Gastroesophageal sphincter (tissue), 3 donors: ENCODE measurements at regions not wholly inside any gene's neighbourhood (a gene's known extent, or its start where the extent isn't known, plus 50 kb on each side); places are given as distances from the start of the nearest gene placed in this dataset.

ENCODE experiments used
- CTCF ChIP-seq, 4 experiments: fragments of 200-600 bp in 2 of 4; fragments of 450-650 bp in 2 of 4; sonication (generic) in 1 of 4; IDR thresholded peaks; one replicate each; pipeline ENCODE4 v1.5.1; 2017 to 2019; ENCODE audit warnings: antibody characterized with exemption in 4 of 4, mild to moderate bottlenecking in 2 of 4, moderate library complexity in 2 of 4
- EP300 ChIP-seq: sonication (generic); formaldehyde crosslinking; IDR thresholded peaks from one replicate; pipeline ENCODE4 v1.6.1; 2017; ENCODE audit warnings: antibody characterized with exemption, mild to moderate bottlenecking
- POLR2A ChIP-seq, 2 donors: fragments of 450-650 bp; IDR thresholded peaks; one replicate each; pipeline ENCODE4 v1.6.1; 2017; ENCODE audit warnings: antibody characterized with exemption in 2 of 2, mild to moderate bottlenecking in 2 of 2, moderate library complexity in 1 of 2
- POLR2AphosphoS5 ChIP-seq: sonication (generic); formaldehyde crosslinking; IDR thresholded peaks from one replicate; pipeline ENCODE4 v1.6.1; 2017; ENCODE audit warnings: antibody characterized with exemption

GRCh38 chr1:67493148-67493547, 62.9 kb upstream of the SERBP1 start:
- TF ChIP-seq CTCF (IDR thresholded peaks at IDR 0.05) (no peak), POLR2A (IDR thresholded peaks at IDR 0.05) (no peak), EP300 (no peak), POLR2AphosphoS5 (no peak)
